ENCODE measurements at regions not wholly inside any gene's neighbourhood (a gene's known extent, or its start where the extent isn't known, plus 50 kb on each side); places are given as distances from the start of the nearest gene placed in this dataset.

DNA sequence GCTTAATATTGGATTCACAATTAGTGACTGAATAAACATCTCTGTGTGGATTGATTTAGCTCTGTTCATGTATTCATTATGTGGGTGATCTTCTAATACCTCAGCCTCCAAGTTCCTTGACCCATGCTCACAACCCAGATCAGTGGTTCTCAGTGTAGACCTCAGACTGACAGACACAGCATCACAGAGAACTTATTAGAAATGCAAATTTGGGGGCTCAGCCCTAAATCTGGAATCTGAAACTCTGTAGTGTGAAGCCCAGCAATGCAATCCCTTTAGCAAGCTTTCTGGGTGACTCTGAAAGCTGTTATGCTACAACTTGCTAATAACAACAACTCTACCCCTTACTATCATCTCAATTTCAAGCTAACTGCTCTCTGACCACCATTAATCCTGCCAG is 273.1 kb upstream of the FANCL start:
- Histone ChIP-seq H3K27ac (no peak overlapping the region), H3K9me3 (ENCODE audit: low read depth) (no peaks in the 10 kb centered on the region), H3K4me1 (ENCODE audit: low read depth) (no peaks in the 10 kb centered on the region), H3K36me3 (no peaks in the 10 kb centered on the region), H3K4me3 (no peak overlapping the region), H3K27me3 (no peaks in the 10 kb centered on the region)
- TF ChIP-seq, protein P1, sequence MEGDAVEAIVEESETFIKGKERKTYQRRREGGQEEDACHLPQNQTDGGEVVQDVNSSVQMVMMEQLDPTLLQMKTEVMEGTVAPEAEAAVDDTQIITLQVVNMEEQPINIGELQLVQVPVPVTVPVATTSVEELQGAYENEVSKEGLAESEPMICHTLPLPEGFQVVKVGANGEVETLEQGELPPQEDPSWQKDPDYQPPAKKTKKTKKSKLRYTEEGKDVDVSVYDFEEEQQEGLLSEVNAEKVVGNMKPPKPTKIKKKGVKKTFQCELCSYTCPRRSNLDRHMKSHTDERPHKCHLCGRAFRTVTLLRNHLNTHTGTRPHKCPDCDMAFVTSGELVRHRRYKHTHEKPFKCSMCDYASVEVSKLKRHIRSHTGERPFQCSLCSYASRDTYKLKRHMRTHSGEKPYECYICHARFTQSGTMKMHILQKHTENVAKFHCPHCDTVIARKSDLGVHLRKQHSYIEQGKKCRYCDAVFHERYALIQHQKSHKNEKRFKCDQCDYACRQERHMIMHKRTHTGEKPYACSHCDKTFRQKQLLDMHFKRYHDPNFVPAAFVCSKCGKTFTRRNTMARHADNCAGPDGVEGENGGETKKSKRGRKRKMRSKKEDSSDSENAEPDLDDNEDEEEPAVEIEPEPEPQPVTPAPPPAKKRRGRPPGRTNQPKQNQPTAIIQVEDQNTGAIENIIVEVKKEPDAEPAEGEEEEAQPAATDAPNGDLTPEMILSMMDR (IDR thresholded peaks at IDR 0.05; ENCODE audit: low read depth, low read length), result no peak
- DNase-seq (ENCODE audit: low read depth in 1 of 2, low spot score in 1 of 2), result no peak

DNA sequence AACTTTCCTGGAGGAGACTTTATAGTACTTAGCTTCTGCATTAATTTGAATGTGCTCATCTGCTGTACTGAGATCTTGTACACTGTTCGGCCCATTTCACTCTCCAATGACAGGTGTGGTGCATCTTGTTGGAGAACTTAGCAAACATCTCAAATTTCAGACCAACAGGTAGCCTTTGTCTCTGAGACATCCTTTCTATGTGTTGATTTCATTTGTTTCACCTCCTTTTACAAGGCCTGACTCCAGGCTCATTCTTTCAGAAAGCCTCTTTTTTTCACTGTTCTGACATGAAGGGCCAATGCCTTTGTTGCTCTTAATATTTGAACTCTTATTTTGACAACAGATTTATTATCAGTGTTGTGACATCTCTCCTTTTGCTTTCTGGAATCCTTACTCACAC is 271.8 kb upstream of the FANCL start:
- no peaks in the 10 kb centered on the region for H3K36me3 ChIP-seq
- TF ChIP-seq, protein P1 (IDR thresholded peaks at IDR 0.05; ENCODE audit: low read depth, low read length), result no peak
- H3K27me3 ChIP-seq, result no peaks in the 10 kb centered on the region
- H3K4me1 ChIP-seq (ENCODE audit: low read depth), result no peaks in the 10 kb centered on the region
- H3K27ac ChIP-seq, result no peak overlapping the region
- DNase-seq (ENCODE audit: low read depth in 1 of 2, low spot score in 1 of 2), result no peak
- H3K4me3 ChIP-seq, result no peak overlapping the region
- no peaks in the 10 kb centered on the region for H3K9me3 ChIP-seq (ENCODE audit: low read depth)

DNA sequence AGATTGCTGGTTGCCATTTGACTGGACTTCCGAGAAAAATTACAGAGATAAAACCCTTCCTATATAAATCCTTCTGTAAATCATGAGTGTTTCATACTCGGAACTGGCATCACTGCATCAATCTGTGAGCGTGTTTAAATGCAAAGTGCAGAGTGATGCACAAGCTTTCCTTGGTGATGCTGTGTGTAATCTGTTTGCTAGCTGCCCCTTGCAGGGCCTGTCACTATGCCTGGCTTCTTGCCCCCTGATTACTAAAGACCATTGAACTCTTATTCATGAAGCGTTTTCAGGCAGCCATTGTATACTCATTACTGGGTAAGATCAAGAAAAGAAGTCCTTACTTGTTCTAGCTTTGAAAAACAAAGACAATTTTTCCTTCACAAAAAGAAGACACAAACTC is 266.9 kb upstream of the FANCL start:
- H3K4me1 ChIP-seq (ENCODE audit: low read depth), result no peaks in the 10 kb centered on the region
- TF ChIP-seq, protein P1 (IDR thresholded peaks at IDR 0.05; ENCODE audit: low read depth, low read length), result no peak
- no peak overlapping the region for H3K27ac ChIP-seq
- H3K4me3 ChIP-seq, result no peak overlapping the region
- H3K36me3 ChIP-seq, result no peaks in the 10 kb centered on the region
- H3K9me3 ChIP-seq (ENCODE audit: low read depth), result no peaks in the 10 kb centered on the region
- no peaks in the 10 kb centered on the region for H3K27me3 ChIP-seq
- no peak for DNase-seq (ENCODE audit: low read depth in 1 of 2, low spot score in 1 of 2)

DNA sequence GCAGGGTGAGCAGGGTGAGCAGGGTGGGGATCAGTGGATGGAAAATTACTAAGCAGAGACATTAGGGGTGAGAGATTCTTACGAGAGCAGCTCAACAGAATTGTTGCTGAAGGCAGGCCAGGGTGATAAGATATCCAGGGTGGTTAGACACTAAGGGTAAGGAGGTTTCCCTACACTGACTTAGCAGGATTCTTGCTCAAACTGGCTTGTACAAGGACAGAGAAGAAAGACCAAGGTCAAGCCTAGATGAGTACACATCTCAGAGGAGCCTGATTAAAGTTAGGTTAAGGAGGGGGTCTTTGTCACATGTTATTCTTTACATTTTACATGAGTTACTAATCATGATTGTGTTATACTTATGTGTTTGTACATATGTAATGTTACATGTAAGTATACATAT is 262.8 kb upstream of the FANCL start:
- no peaks in the 10 kb centered on the region for H3K4me1 ChIP-seq (ENCODE audit: low read depth)
- H3K27ac ChIP-seq, result no peak overlapping the region
- no peaks in the 10 kb centered on the region for H3K9me3 ChIP-seq (ENCODE audit: low read depth)
- no peak for DNase-seq (ENCODE audit: low read depth in 1 of 2, low spot score in 1 of 2)
- TF ChIP-seq, protein P1 (IDR thresholded peaks at IDR 0.05; ENCODE audit: low read depth, low read length), result no peak
- H3K36me3 ChIP-seq, result no peaks in the 10 kb centered on the region
- H3K27me3 ChIP-seq, result no peaks in the 10 kb centered on the region
- H3K4me3 ChIP-seq, result no peak overlapping the region

DNA sequence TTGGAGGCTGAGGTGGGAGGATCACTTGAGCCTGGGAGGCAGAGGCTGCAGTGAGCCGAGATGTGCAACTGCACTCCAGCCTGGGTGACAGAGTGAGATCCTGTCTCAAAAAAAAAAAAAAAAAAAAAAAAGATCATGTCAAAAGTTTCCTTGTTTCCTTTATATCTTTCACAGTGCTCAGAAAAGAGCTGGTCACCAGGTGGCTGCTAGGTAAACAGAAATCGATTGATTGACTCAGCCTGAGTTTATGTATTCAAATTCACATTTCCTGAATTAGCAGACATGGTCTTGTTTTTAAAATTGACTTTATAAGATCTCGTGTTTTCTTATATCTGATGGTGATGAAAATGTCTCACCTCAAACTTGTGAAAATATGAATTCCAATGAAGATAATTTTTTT is 261.8 kb upstream of the FANCL start:
- Histone ChIP-seq H3K4me1 (ENCODE audit: low read depth) (no peaks in the 10 kb centered on the region), H3K27ac (no peak overlapping the region), H3K27me3 (no peaks in the 10 kb centered on the region), H3K36me3 (no peaks in the 10 kb centered on the region), H3K9me3 (ENCODE audit: low read depth) (no peaks in the 10 kb centered on the region), H3K4me3 (no peak overlapping the region)
- DNase-seq (ENCODE audit: low read depth in 1 of 2, low spot score in 1 of 2), result no peak
- TF ChIP-seq, protein P1 (IDR thresholded peaks at IDR 0.05; ENCODE audit: low read depth, low read length), result no peak
